Astrocyte (in vitro differentiated cells and primary cell): ENCODE measurements at regions not wholly inside any gene's neighbourhood (a gene's known extent, or its start where the extent isn't known, plus 50 kb on each side); places are given as distances from the start of the nearest gene placed in this dataset.

Experiments used
- DNase-seq: peaks from one replicate; pipeline ENCODE4 v3.0.0-alpha.2; 2010; ENCODE audit warnings: low read depth
- FAIRE-seq: peaks from 2 replicates; lab custom pipeline; 2011; peaks lifted over from hg19 to GRCh38; lab: Jason Lieb, UNC
- H2AFZ ChIP-seq: 2 replicates; pipeline ENCODE4 v1.6.0; 2012; ENCODE audit warnings: low read depth, low read length, inconsistent platforms
- H3K27ac ChIP-seq: 2 replicates; pipeline ENCODE4 v1.5.1; 2011; ENCODE audit warnings: low read depth, low read length, inconsistent platforms
- H3K27me3 ChIP-seq: 2 replicates; pipeline ENCODE4 v1.6.0; 2011; ENCODE audit warnings: low read length, inconsistent platforms; ENCODE audit not compliant: insufficient read depth
- H3K36me3 ChIP-seq: 2 replicates; pipeline ENCODE4 v1.5.1; 2011; ENCODE audit warnings: low read length, inconsistent platforms; ENCODE audit not compliant: insufficient read depth
- H3K4me1 ChIP-seq: 2 replicates; pipeline ENCODE4 v1.5.1; 2011; ENCODE audit warnings: low read length, inconsistent platforms; ENCODE audit not compliant: insufficient read depth
- H3K4me2 ChIP-seq: 2 replicates; pipeline ENCODE4 v1.6.0; 2012; ENCODE audit warnings: low read length, inconsistent platforms
- H3K4me3 ChIP-seq: 2 replicates; pipeline ENCODE4 v1.5.1; 2011; ENCODE audit warnings: low read depth, mild to moderate bottlenecking, low read length, inconsistent platforms; ENCODE audit not compliant: insufficient read depth
- H3K79me2 ChIP-seq: 2 replicates; pipeline ENCODE4 v1.6.0; 2012; ENCODE audit warnings: mild to moderate bottlenecking, low read length, inconsistent platforms; ENCODE audit not compliant: insufficient read depth
- H3K9ac ChIP-seq: 2 replicates; pipeline ENCODE4 v1.6.0; 2012; ENCODE audit warnings: mild to moderate bottlenecking, low read length, inconsistent platforms
- H3K9me3 ChIP-seq: 2 replicates; pipeline ENCODE4 v1.5.1; 2012; ENCODE audit warnings: low read depth, mild to moderate bottlenecking, low read length, inconsistent platforms; ENCODE audit not compliant: insufficient read depth
- H4K20me1 ChIP-seq: 2 replicates; pipeline ENCODE4 v1.6.0; 2012; ENCODE audit warnings: low read length, inconsistent platforms; ENCODE audit not compliant: insufficient read depth
- H3K27ac Mint-ChIP-seq: one replicate; pipeline ENCODE4 v1.8.0; 2021; ENCODE audit warnings: mild to moderate bottlenecking, mixed read lengths; ENCODE audit not compliant: unreplicated experiment
- H3K27me3 Mint-ChIP-seq: one replicate; pipeline ENCODE4 v1.8.0; 2021; ENCODE audit warnings: low read depth, mixed read lengths; ENCODE audit not compliant: unreplicated experiment
- H3K36me3 Mint-ChIP-seq: one replicate; pipeline ENCODE4 v1.8.0; 2021; ENCODE audit warnings: low read depth, mixed read lengths; ENCODE audit not compliant: unreplicated experiment
- H3K4me1 Mint-ChIP-seq: one replicate; pipeline ENCODE4 v1.8.0; 2021; ENCODE audit warnings: low read depth, mixed read lengths; ENCODE audit not compliant: unreplicated experiment
- H3K4me3 Mint-ChIP-seq: one replicate; pipeline ENCODE4 v1.8.0; 2021; ENCODE audit warnings: mild to moderate bottlenecking, moderate library complexity, mixed read lengths; ENCODE audit not compliant: unreplicated experiment
- H3K9me3 Mint-ChIP-seq: one replicate; pipeline ENCODE4 v1.8.0; 2021; ENCODE audit warnings: mild to moderate bottlenecking, mixed read lengths; ENCODE audit not compliant: unreplicated experiment
- EZH2 ChIP-seq: IDR thresholded peaks from 2 replicates; pipeline ENCODE4 v1.6.1; 2012; ENCODE audit warnings: mild to moderate bottlenecking, low read length, inconsistent platforms; ENCODE audit not compliant: insufficient read depth
- TF ChIP-seq, protein P1 (sequence below): IDR thresholded peaks from 2 replicates; pipeline ENCODE4 v1.5.1; 2011; ENCODE audit warnings: low read depth, mild to moderate bottlenecking, inconsistent platforms, low read length, moderate library complexity; ENCODE audit not compliant: insufficient read depth

- TF ChIP-seq, protein P1, sequence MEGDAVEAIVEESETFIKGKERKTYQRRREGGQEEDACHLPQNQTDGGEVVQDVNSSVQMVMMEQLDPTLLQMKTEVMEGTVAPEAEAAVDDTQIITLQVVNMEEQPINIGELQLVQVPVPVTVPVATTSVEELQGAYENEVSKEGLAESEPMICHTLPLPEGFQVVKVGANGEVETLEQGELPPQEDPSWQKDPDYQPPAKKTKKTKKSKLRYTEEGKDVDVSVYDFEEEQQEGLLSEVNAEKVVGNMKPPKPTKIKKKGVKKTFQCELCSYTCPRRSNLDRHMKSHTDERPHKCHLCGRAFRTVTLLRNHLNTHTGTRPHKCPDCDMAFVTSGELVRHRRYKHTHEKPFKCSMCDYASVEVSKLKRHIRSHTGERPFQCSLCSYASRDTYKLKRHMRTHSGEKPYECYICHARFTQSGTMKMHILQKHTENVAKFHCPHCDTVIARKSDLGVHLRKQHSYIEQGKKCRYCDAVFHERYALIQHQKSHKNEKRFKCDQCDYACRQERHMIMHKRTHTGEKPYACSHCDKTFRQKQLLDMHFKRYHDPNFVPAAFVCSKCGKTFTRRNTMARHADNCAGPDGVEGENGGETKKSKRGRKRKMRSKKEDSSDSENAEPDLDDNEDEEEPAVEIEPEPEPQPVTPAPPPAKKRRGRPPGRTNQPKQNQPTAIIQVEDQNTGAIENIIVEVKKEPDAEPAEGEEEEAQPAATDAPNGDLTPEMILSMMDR = no peak
- TF ChIP-seq EZH2 = no peak
- Histone ChIP-seq H3K4me2 (no peak overlapping the region), H3K79me2 (no peaks in the 10 kb centered on the region), H3K4me1 (no peaks in the 10 kb centered on the region), H2AFZ (no peak overlapping the region), H3K27ac (no peak overlapping the region), H3K4me3 (no peak overlapping the region), H3K27me3 (no peaks in the 10 kb centered on the region), H3K9ac (no peak overlapping the region), H3K9me3 (no peaks in the 10 kb centered on the region), H4K20me1 (no peaks in the 10 kb centered on the region), H3K36me3 (no peaks in the 10 kb centered on the region)
- no peak overlapping the region for H3K27ac Mint-ChIP-seq
- FAIRE-seq = peak; percentile 55
- no peak for DNase-seq
- no peaks in the 10 kb centered on the region for H3K4me1 Mint-ChIP-seq
- H3K9me3 Mint-ChIP-seq = no peaks in the 10 kb centered on the region
- H3K4me3 Mint-ChIP-seq = no peak overlapping the region
- H3K27me3 Mint-ChIP-seq = no peaks in the 10 kb centered on the region
- H3K36me3 Mint-ChIP-seq = no peaks in the 10 kb centered on the region
Observed at GRCh38 chr12:60066655-60067054, 470.8 kb downstream of the SLC16A7 start.

DNA sequence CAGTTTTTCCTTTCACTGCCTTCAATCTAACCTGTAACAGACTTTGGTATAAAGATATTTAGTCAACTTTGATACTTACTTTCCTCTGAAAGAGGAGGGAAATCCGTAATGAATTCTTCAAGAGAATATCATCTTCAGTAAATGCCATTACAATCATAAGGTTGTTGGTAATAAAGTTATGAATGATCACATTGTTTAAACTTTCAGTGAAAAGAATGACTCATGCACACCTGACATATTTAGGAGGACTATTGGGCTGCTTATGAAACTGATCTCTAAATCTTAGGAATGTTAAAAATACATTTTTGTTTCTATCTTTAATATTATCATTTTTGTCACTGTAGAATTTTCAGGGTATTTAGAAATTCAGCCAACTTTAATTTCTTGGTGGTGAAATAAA, 474.7 kb downstream of the SLC16A7 start:
- H3K9me3 Mint-ChIP-seq = no peaks in the 10 kb centered on the region
- TF ChIP-seq, protein P1 = no peak
- TF ChIP-seq EZH2 = no peak
- DNase-seq = peak; percentile 16

DNA sequence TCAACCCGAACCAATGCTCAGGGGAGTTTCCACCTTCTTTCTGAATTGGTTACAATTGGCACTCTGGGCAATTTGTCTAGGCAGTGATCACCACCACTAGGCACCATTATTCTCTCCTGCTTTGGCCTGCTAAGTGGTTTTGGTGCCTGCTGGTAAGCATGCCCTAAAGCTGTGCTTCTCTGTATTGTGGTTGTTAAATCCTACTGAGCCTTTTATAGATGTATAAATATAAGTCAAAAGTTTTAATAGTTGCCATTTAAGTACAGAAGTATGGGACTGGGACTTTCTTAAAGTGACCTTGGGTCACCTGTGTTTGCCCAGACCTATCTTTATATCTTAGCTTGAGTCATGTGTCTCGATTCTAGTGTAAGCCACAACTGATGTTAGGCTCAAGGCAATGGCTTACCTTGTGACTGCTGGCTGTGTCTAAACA, 475.9 kb downstream of the SLC16A7 start:
- Histone ChIP-seq H3K4me1 (no peaks in the 10 kb centered on the region), H3K36me3 (no peaks in the 10 kb centered on the region), H3K27ac (no peak overlapping the region), H3K27me3 (no peaks in the 10 kb centered on the region), H3K9ac (no peak overlapping the region), H3K9me3 (no peaks in the 10 kb centered on the region), H3K4me3 (no peak overlapping the region), H4K20me1 (no peaks in the 10 kb centered on the region), H2AFZ (no peak overlapping the region), H3K79me2 (no peaks in the 10 kb centered on the region), H3K4me2 (no peak overlapping the region)
- Mint-ChIP-seq H3K9me3 (no peaks in the 10 kb centered on the region), H3K27ac (no peak overlapping the region), H3K4me1 (peaks cover 10% of the 10 kb centered on the region), H3K36me3 (no peaks in the 10 kb centered on the region), H3K27me3 (no peaks in the 10 kb centered on the region), H3K4me3 (no peak overlapping the region)
- FAIRE-seq = no peak
- no peak for TF ChIP-seq EZH2
- TF ChIP-seq, protein P1 = no peak
- no peak for DNase-seq

More for the DNA sequence above, 474.7 kb downstream of the SLC16A7 start:
- Mint-ChIP-seq H3K27ac (no peak overlapping the region), H3K36me3 (no peaks in the 10 kb centered on the region), H3K4me1 (peaks cover 10% of the 10 kb centered on the region), H3K4me3 (no peak overlapping the region), H3K27me3 (no peaks in the 10 kb centered on the region)
- Histone ChIP-seq H3K27me3 (no peaks in the 10 kb centered on the region), H3K27ac (no peak overlapping the region), H3K79me2 (no peaks in the 10 kb centered on the region), H3K4me1 (no peaks in the 10 kb centered on the region), H3K36me3 (no peaks in the 10 kb centered on the region), H2AFZ (no peak overlapping the region), H3K4me2 (no peak overlapping the region), H3K4me3 (no peak overlapping the region), H4K20me1 (no peaks in the 10 kb centered on the region), H3K9me3 (no peaks in the 10 kb centered on the region), H3K9ac (no peak overlapping the region)
- no peak for FAIRE-seq
